Globus pallidus (tissue), 1 donor: ENCODE measurements at regions not wholly inside any gene's neighbourhood (a gene's known extent, or its start where the extent isn't known, plus 50 kb on each side); places are given as distances from the start of the nearest gene placed in this dataset.
"Not testable (repeated sequence)": the region's sequence is repeated elsewhere in the genome, so short reads cannot be mapped to it uniquely, and the experiment has no call there.

Experiments used
- DNase-seq: peaks from one replicate; pipeline ENCODE4 v3.0.0-alpha.2; 2015; ENCODE audit warnings: low spot score

DNA sequence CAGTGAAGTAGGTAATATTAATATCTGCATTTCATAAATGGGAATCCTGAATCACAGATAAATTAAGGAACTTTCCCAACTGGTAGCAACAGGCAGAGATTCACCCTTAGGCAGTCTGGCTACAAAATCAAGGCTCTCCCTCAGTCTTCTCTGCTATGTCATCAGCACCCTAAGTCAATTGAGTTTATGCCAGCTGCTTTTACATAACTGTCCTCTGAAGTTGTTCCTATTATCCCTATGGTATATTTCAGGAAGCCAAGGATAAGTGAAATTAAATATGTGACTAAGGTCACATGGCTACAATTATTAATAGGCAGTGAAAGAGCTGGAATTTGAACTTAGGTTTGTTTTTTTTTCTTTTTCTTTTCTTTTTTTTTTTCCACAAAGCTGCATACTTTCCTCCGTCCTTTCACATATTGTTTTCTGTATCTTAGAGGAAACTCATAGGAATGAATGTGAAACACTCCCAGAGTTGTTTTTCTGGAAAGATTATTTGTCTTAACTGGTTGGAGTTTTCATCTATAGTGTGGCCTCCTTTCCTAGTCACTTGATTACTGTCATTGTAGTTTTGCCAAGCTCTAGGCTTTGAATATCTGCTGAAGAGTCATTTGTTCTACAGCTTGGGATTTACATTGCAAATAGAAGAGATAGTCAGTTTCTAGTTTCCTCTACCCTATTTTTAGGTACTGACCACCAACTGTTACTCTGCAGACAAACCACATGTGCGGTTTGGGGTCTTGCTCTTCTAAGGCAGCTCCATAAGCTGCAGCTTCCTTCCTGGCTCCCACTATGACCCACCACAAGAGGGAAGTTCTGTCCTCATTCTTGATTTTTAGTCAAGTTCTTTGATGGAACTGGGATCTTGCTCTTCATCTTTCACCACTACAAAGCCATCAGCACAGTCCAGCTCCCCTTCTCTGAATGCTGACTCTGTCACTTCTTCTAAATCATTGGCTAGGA lies 338.0 kb upstream of the KIAA1217 start:
- DNase-seq, result no peak

DNA sequence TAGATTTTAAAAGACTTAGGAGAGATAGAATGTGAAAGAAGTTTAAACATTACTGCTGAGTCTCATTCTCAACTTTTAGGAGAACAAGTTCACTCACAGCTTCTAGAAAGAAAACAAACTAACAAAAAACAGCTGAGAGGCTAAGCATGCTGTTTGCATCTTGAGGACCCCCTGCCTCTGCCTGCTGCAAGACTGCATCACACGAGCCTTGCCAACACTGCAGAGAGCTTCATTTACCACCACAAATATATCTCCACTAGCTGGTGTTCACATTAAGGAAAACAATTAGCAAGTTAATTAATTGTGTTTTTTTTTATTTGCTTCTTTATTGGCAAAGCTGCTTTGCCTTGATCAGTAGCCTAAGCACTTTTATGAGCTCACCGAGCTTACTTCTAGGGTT lies 336.6 kb upstream of the KIAA1217 start:
- no peak for DNase-seq

DNA sequence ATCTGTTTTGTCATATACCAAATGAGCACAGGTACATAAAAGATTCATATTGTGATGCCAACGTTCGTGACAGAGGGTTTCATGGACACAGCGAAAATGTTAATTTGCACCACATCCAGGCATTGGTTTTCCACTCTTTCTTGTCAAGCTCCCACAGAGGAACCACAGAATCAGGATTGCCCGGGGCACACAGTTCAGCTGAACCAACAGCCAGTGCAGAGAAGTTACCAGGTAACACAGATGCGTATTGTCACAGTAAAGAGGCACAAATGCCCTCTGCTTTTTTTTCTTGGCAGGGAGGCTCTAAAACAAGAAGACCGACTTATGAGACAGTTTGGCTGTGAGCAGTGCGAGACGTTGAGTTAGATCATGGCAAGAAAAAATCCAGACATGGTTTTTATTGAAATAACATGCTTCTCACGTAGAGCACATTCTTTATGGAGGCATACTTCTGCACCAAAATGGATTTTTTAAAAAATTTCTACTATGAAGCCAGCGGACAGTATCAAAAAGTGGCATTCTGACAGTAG lies 331.1 kb upstream of the KIAA1217 start:
- DNase-seq, result no peak

DNA sequence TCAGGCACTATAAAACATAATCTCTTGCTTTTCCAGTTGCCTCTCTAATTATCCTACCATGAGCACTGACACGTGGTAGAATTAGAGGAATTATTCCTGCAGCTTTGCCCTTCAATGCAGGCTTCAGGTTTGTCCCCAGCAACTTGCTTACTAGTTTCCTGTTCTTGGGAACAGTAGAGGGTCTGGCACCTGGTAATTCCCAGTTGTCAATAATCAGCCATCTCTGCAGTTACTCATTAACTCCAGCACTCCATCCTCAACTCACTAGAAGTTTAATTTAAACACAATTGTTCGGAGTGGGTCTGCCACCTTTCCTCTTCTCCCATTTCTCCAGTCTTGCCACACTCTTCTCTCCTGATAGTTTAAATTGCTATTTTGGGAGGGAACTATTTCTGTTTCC lies 324.3 kb upstream of the KIAA1217 start:
- DNase-seq, result no peak

DNA sequence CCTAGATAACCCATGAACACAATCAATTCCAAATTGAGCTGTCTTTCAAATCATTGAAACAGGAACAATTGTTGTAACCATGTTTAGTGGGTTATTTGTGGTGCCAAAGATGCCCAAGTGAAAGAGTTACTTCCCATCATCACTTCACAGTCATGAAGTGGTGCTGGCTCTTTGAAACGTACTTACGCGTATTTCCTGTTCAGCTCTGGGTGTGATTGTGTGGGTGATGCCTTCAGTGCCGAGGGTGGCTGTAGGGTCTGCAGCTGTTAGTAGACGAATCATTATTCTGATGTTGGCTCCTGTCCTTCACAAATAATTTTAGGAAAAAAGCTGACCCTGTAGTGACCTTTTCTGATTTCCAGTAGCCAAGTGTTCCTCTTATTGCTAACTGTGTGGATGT lies 323.1 kb upstream of the KIAA1217 start:
- DNase-seq, result no peak

DNA sequence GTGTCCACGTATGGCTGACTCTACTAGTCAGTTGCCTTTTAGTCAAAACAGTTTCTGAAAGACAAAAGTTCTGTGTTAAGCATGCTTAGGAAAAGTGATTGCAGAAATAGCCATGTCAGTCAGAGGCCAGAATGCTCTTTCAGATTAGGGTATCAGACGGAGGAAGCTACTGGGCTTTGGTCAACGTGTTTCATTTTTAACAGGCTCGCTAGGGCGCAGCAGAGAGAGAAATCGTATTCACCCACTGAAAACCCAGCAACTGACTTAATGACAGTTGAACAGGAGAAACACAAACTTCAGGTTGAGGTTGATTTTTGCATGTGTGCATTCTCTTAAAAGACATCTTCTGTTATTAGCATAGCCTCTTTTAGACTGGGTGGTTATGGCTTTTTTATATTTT lies 322.6 kb upstream of the KIAA1217 start:
- DNase-seq, result no peak

DNA sequence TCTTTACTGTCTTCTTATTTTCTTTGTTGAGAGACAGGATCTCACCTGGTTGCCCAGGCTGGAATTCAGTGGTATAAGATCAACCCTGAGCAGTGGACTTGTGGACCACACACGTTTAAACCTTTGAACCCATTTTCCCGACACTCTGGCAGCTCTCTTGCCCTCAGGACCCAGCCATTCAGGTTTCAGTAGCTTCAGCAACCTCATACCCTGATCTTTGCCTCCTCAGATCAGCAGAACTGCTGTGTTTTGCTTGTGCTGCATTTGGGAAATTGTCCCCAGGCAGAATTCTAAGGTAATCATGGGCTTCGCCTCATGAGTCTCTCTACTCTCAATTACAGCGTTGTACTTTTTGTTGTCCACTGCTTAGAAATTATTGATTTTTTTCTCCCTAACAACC lies 317.6 kb upstream of the KIAA1217 start:
- DNase-seq, result no peak

DNA sequence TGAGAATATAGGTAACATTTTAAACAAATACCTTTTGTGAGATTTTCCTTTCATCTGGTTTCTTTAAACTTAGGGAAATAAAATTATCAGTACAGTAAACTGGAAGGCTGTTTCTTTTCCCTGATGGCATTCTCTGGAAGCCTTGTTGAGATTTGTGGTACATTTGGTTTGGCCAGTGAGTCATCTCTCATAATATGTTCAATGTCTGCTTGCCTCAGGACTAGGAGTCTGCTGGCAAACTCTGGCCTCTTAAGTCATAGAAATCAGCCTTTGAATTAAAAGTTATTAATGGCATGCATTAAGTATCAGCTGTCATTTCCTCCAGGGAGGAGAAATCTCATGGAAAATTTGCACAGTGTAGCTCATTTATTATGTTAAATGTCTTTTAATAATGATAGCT lies 316.6 kb upstream of the KIAA1217 start:
- no peak for DNase-seq

DNA sequence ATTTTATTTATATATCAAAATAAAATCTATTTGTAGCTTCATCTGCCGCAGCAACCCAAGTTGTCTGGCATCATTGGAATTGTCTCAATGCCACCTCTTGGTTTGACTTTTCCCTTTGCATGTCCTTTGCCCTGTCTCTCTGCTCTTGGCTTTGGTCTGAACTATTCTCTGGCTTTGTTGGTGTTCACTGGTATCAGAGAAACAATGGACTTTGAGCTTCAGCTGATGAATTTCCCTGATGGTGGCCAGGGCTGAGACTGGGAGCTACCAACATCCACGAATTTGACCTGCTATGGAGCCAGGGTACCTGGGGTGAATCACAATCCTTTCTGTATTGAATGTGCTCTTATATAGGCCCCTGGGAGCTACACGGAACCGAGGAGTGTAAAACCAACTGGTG lies 311.7 kb upstream of the KIAA1217 start:
- DNase-seq, result no peak

DNA sequence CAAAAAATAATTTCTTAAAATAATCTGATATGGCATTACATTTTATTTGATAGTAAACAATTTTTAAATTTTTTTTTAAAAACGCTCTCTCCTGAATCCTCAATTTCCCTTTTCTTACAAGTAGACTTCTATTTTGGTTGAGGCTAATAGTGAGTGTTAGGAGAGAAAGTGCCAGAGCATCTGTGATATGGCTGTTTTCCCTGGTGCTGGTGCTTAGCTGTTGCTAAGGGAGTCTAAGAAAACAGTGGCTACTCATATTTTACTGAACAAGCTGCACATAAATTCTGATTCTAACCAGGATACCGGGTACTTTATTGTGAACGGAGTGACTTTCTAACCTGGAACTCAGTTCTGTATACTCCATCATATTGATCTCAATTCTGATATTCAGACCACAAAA lies 311.1 kb upstream of the KIAA1217 start:
- no peak for DNase-seq

DNA sequence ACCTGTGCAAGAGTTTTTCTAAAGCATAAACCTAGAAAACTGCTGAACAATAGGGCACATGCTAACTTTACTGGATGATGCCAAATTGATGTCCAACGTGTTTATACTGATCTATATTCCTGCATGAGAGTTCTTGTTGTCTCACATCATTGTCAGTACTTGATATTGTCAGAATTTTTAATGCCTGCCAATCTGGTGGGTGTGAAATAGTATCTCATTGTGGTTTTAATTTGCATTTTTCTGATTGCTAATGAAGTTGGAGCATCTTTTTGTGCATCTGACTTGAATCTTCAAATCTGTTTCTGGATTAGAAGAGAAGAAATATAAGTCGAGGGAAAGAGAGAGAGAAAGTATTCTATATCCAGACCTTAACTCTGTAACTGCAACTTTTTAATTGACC lies 309.8 kb upstream of the KIAA1217 start:
- DNase-seq, result no peak

DNA sequence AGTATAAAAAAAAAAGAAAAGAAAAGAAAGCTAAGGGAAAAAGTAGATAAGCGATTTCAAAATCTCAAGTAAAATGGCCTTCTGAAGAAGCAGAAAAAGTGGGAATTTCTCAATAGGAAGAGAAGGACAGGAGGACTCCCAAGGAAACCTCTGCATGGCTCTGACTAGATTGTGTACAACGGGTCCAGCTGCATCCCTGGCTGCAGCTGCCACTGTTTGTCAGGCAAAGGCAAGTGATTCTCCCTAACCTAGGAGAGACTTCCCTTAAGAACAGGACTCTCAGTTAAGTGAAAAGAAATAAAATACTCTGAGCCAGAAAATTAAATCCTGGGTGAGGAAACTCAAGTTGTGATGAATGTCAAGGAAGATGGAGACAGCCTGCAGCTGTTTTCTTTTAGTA lies 298.6 kb upstream of the KIAA1217 start:
- DNase-seq, result no peak

DNA sequence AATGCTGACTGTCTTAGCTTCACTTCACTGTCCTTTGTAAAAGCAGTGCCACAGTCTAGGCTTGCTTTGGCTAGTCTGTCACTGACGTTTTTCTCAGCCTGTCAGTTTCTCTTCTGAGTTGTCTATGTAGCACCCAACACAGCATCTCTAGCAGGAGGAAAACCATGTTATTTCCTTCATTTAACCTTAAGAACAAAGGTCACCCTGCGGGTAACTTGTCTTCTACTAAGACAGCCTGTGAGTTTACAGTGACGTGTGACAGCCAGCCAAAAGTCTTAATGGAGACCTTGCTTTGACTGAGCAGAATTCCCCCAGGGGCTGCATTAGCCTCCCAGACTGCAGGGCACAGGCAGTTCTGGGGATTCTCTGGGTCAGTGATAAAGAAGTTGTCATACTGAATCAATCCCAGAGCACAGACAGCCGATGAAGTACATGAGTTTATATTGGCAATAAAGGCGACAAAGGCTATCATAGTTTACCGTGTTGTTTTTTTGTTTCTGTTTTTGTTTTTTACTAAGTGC lies 296.0 kb upstream of the KIAA1217 start:
- no peak for DNase-seq

DNA sequence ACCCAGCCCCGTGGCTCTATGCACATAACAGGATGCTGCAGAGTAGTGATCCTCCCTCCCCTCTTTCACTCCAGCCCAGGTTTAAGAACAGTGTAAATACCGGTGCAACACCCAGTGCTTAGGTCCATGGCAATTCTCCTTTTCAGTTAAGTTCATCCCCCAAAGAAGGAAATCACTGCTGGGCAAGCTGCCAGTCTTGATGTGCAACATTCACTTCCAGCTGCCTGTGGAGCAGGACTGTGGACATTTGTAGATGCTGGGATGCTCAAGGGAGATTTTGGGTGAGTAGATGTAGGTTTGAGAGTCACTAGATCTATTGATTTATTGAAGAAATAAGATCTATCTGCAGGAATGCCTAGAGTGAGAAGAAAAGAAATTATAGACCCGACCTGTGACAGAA lies 294.3 kb upstream of the KIAA1217 start:
- DNase-seq, result no peak

DNA sequence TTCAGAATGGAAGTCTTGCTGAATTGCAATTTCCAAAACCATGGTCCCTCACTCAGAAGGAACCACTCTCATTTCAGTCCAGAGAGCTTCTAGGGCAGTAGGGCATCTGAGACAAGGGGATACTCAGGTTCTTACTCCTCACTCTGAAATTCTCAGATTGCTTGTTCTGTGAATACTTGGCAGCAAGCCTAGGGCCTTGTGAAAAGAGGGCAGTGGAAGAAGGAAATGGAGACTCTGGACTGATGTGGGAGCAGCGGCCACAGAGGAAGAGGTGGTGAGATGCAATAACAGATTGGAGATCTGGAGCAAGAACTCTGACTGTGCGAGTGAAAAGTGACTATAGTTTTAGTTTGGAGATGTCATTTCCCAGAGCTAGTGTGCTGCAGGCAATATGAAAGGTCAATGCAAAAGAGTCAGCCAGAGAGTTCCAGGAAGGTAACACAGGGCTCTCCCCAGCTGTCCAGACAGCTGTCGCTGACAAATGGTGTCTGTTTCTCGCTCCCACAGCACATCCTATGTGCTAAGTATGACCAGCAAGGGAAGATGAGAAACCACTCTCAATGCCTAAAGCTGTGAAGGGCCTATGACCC lies 291.6 kb upstream of the KIAA1217 start:
- no peak for DNase-seq

DNA sequence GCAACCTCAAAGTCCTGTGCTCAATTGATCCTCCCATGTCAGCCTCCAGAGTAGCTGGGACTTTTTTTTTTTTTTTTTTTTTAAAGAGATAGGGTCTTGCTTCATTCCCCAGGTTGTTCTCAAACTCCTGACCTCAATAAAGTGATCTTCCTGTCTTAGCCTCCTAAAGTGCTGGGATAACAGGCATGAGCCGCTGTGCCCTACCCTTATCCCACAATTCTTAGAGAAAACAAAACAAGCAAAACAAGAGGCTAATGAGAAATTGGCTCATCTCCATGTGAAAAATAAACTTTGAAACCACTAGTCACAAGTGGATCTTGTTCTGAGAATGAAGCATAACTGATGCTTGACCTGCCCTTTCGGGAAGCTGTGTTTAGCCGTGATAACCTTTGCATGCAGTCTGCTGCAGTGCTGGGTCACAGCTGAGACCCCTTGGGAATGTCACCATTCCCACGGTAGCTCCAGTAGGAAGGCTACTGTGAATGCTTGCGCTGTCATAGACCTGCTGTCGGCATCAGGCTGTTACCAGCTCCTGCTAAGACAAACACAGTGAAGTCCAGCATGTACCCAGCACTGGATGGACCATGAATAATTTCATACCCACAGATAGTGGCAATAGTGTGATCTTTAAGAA lies 290.7 kb upstream of the KIAA1217 start:
- DNase-seq, result no peak

DNA sequence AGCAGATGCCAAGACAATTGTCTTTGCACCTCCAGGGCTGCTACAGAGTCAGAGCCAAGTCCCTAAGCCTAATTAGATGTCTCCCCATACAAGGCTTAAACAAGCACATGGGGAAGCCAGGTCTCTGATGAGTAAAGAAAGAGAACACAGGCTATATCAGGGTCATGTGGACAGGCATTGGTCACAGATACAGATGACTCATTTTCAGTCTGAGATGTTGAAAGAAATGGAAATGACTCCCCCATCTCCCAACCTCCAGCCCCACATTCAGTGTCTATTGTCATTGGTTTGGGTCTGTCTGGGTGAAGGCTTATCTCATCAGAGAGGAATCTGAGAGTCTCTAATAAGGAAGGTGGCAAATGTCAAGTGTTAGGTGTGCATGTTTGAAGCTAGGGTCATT lies 290.1 kb upstream of the KIAA1217 start:
- no peak for DNase-seq

DNA sequence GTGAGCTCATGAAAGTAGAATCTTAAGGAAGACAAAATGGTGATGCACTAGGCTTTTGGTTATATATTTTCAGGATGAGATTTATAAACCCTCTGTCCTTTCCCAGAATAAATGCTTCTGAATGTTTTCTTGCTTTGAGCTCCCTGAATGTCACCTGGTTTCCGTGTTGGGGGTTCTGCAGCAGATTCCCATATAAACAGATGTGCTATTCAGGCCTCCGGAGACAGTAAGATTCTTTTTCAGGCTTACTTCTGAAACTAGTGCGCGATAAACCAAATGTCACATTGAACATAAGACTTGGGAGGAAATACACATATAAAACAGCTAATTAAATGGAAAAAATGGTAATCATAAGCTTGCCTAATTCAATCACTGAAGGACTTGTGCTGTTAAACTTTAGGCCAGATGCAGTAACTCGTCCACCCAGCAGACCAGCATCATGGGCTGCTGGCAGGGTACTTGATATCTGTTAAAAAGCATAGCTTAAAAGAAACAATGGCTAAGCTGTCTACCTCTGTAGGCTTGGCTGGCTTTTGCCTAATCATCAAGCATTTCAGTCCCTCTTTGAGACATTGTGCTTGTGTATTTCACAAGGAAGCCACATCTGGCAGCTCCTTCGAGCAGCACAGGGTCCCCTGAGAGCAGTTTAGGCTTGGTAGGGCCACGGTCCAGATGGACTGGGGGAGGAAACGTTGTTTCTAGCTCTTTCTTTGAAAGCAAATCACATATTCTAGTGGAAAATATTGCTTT lies 281.2 kb upstream of the KIAA1217 start:
- DNase-seq, result no peak

DNA sequence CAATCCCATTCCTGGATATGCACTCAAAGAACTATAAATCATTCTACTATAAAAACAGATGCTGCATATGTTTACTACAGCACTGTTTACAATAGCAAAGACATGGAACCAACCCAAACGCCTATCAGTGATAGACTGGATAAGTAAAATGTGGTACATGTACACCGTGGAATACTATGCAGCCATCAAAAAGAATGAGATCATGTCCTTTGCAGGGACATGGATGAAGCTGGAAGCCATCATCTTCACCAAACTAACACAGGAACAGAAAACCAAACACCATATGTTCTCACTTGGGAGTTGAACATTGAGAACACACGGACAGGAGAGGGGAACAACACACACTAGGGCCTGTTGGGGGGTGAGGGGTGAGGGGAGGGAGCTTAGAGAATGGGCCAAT lies 274.9 kb upstream of the KIAA1217 start:
- not testable (repeated sequence) for DNase-seq

DNA sequence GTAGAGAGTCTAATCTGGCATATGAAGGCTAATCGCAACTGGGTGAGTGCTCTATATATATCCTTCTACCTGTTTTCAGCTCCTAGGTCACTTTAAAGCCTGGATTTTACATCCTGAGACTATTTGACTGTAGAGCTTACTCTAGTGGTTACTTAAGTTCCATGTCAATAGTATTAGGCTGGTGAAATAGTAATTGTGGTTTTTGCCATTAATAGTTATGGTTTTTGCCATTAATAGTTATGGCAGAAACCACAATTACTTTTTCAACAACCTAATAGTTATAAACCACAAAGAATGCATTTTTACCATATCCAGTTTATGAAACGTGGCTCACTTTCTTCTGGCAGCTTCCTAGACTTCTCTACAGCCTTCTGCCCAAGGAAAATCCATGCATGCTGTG lies 263.1 kb upstream of the KIAA1217 start:
- no peak for DNase-seq

DNA sequence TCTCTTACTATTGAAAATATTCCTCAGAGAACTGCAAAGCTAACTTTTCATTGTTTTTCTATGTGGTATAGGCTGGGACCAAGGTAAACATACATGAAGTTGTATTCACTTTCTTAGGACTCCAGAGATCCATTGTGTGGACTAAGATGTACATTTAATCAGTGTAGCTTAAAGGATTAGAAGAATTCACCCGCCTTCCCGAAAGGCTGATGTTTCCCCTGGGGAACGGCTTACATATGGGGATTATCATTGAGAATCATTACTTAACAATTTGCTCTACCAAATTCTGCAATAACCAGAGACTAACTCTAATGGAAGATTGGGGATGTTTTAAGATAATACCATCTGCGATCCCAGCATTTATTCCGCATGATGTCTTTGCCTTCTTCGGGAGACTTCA lies 257.1 kb upstream of the KIAA1217 start:
- DNase-seq, result no peak
